BJ (cell line): ENCODE measurements at regions not wholly inside any gene's neighbourhood (a gene's known extent, or its start where the extent isn't known, plus 50 kb on each side); places are given as distances from the start of the nearest gene placed in this dataset.

ENCODE experiments used
- CTCF ChIA-PET: fragments of 350-600 bp; formaldehyde crosslinking; extraction: SDS; loops from one replicate; lab custom pipeline; 2021; ENCODE audit warnings: antibody characterized with exemption, inconsistent platforms; lab: Yijun Ruan, JAX
- POLR2A ChIA-PET: fragments of 300-600 bp; sonication (Branson Sonifier 250); formaldehyde crosslinking; extraction: SDS; loops from one replicate; lab custom pipeline; 2021; ENCODE audit warnings: antibody characterized with exemption; lab: Charles Lee
- DNase-seq: peaks from one replicate; pipeline ENCODE4 v3.0.0-alpha.2; 2011; ENCODE audit warnings: low read depth
- H3K27me3 ChIP-seq: 2 replicates; pipeline ENCODE4 v1.6.0; 2011; ENCODE audit warnings: low read length; ENCODE audit not compliant: control insufficient read depth, insufficient read depth
- H3K36me3 ChIP-seq: 2 replicates; pipeline ENCODE4 v1.5.1; 2011; ENCODE audit warnings: low read length; ENCODE audit not compliant: control insufficient read depth, insufficient read depth
- H3K4me3 ChIP-seq: 2 replicates; pipeline ENCODE4 v1.5.1; 2011; ENCODE audit warnings: low read depth, mild to moderate bottlenecking, control low read depth, low read length
- TF ChIP-seq, protein P1 (sequence below): IDR thresholded peaks from 2 replicates; pipeline ENCODE4 v1.5.1; 2011; ENCODE audit warnings: low read depth, mild to moderate bottlenecking, control low read depth, inconsistent platforms, low read length, moderate library complexity; ENCODE audit not compliant: insufficient read depth

DNA sequence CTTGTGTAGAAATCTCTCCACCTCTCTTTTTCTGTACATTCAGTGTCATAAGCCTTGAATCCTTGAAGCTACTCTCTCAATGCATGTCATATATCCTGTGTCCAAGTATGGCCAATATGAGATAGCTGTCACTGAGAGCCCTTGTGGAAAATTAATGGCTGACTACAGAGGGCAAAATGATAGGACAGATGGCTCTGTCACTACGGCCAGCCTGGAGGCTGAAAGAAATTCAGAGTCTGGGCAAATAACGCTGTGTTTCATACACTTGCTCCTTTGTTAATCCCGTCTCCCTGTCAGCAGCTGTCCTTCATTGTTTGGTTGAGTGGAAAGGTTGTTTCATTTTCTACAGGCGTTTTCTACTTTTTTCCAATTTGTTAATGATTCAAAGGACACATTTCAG lies 70.4 kb upstream of the VGLL2 start:
- Histone ChIP-seq H3K27me3 (no peaks in the 10 kb centered on the region), H3K36me3 (no peaks in the 10 kb centered on the region), H3K4me3 (no peak overlapping the region)
- no peak for DNase-seq
- TF ChIP-seq, protein P1, sequence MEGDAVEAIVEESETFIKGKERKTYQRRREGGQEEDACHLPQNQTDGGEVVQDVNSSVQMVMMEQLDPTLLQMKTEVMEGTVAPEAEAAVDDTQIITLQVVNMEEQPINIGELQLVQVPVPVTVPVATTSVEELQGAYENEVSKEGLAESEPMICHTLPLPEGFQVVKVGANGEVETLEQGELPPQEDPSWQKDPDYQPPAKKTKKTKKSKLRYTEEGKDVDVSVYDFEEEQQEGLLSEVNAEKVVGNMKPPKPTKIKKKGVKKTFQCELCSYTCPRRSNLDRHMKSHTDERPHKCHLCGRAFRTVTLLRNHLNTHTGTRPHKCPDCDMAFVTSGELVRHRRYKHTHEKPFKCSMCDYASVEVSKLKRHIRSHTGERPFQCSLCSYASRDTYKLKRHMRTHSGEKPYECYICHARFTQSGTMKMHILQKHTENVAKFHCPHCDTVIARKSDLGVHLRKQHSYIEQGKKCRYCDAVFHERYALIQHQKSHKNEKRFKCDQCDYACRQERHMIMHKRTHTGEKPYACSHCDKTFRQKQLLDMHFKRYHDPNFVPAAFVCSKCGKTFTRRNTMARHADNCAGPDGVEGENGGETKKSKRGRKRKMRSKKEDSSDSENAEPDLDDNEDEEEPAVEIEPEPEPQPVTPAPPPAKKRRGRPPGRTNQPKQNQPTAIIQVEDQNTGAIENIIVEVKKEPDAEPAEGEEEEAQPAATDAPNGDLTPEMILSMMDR: no peak
- ChIA-PET CTCF (no interaction called here), POLR2A (no interaction called here)

DNA sequence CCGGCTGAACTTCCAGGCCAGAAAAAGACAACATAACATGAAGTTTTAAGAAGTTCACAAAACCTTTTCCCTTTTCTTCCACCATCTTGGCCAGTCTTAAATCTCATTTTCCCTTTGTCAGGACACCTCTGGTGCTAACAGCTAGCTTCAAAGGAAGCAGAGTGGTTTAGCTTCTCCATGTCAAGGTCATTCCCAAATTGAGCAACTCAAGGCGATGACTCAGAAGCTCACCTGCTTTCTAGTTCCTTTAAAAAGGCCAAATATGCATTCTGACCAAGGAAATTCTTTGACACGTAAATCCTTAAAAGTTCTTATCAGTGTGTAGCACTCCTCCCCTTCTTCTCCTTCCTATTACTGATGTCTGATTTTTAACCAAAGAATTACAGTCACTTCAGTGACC lies 69.6 kb upstream of the VGLL2 start:
- ChIA-PET POLR2A (no interaction called here), CTCF (no interaction called here)
- Histone ChIP-seq H3K36me3 (no peaks in the 10 kb centered on the region), H3K27me3 (no peaks in the 10 kb centered on the region), H3K4me3 (no peak overlapping the region)
- DNase-seq: no peak
- TF ChIP-seq, protein P1: no peak

DNA sequence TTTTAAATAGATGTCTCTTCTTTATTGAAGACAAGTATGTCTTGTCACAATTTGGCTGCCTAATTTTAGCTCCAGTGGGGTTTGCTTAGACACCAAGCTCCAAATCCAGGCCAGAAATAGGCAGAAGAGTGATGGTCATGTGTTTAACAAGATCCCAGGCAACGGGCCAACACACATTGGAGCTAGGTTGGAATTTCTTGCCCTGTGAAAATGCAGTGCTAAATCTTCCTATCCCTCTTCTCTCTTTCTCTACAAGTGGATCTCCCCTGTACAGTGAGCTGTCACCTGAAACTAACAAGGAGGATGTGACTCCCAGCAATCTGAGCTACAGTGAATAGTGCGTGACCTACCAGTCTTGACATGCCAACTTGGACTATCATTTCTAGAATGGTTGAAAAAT lies 65.3 kb upstream of the VGLL2 start:
- no peak for DNase-seq
- Histone ChIP-seq H3K27me3 (no peaks in the 10 kb centered on the region), H3K4me3 (no peak overlapping the region), H3K36me3 (no peaks in the 10 kb centered on the region)
- ChIA-PET POLR2A (no interaction called here), CTCF (no interaction called here)
- TF ChIP-seq, protein P1: no peak

DNA sequence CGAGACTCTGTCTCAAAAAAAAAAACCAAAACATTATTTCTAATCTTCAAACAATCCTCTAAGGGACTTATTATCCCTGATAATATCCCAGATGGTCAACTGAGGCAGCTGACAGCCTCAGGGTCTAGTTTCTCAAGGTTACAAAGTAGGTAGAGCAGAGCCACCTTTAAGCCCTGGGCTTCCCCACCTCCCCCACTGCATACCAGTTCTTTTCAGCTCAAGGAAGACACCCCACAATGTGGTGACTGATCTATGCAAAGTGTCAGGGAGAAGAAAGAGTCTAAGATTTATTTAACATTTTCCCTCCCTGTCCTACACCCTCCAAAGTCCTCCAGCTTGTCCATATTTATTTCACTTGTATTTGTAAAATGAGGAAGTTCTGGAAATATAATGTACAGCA lies 60.5 kb upstream of the VGLL2 start:
- DNase-seq: no peak
- H3K36me3 ChIP-seq: no peaks in the 10 kb centered on the region
- TF ChIP-seq, protein P1: no peak
- ChIA-PET POLR2A (no interaction called here), CTCF (interaction anchor here (1.1 kb wide), 1 partner anchor 707 kb away, joined by 3 read pairs; no protein-coding TSS in a partner anchor)
- no peaks in the 10 kb centered on the region for H3K27me3 ChIP-seq
- no peak overlapping the region for H3K4me3 ChIP-seq

DNA sequence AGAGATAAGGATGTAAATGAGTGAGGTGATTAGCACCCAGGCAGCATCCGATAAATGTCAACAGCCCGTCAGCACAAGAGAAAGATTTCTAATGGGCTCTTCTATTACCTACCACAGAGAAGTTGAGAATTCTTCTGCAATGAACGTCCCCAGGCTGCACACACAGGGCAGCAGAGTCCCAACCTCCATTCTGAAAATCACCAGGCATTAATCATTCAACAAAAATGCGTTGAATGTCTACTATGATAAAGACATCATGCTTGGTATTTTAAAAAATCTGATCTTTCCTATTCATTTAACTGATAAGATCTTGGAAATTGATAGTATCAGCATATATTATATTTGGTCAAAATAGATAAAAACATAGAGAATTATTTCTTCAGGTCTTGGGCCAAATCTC lies 59.5 kb upstream of the VGLL2 start:
- Histone ChIP-seq H3K36me3 (no peaks in the 10 kb centered on the region), H3K4me3 (no peak overlapping the region), H3K27me3 (no peaks in the 10 kb centered on the region)
- CTCF ChIA-PET: no interaction called here
- POLR2A ChIA-PET: no interaction called here
- no peak for DNase-seq
- TF ChIP-seq, protein P1: no peak
